Endodermal cell (in vitro differentiated cells): ENCODE measurements at regions not wholly inside any gene's neighbourhood (a gene's known extent, or its start where the extent isn't known, plus 50 kb on each side); places are given as distances from the start of the nearest gene placed in this dataset.

Experiments used
- DNase-seq: peaks from one replicate; pipeline ENCODE4 v3.0.0-alpha.2; 2017
- H3K27ac ChIP-seq: 2 replicates; pipeline ENCODE4 v1.5.1; 2013; ENCODE audit warnings: mild to moderate bottlenecking, low read depth, low read length, moderate library complexity
- H3K27me3 ChIP-seq: 2 replicates; pipeline ENCODE4 v1.6.1; 2013; ENCODE audit warnings: mild to moderate bottlenecking, low read length, moderate library complexity; ENCODE audit not compliant: insufficient read depth, control insufficient read depth, poor library complexity, severe bottlenecking
- H3K36me3 ChIP-seq: 2 replicates; pipeline ENCODE4 v1.7.0; 2013; ENCODE audit warnings: mild to moderate bottlenecking, low read length, moderate library complexity; ENCODE audit not compliant: control insufficient read depth, insufficient read depth
- H3K4me1 ChIP-seq: one replicate; pipeline ENCODE4 v1.7.0; 2013; ENCODE audit warnings: low read length; ENCODE audit not compliant: control insufficient read depth, insufficient read depth
- H3K4me3 ChIP-seq: 2 replicates; pipeline ENCODE4 v1.5.1; 2013; ENCODE audit warnings: mild to moderate bottlenecking, low read length, moderate library complexity
- H3K9ac ChIP-seq: 2 replicates; pipeline ENCODE4 v1.6.1; 2013; ENCODE audit warnings: mild to moderate bottlenecking, low read length, moderate library complexity; ENCODE audit not compliant: poor library complexity, severe bottlenecking; ENCODE audit errors: extremely low read depth
- H3K9me3 ChIP-seq: 2 replicates; pipeline ENCODE4 v1.6.1; 2013; ENCODE audit warnings: mild to moderate bottlenecking, low read length, moderate library complexity; ENCODE audit not compliant: control insufficient read depth
- H3K27ac Mint-ChIP-seq: 2 replicates; pipeline ENCODE4 v1.8.0; 2020; ENCODE audit warnings: mixed read lengths
- H3K27me3 Mint-ChIP-seq: 2 replicates; pipeline ENCODE4 v1.8.0; 2021; ENCODE audit warnings: mild to moderate bottlenecking, mixed read lengths; ENCODE audit not compliant: insufficient read depth
- H3K36me3 Mint-ChIP-seq: 2 replicates; pipeline ENCODE4 v1.8.0; 2020; ENCODE audit warnings: low read depth, mixed read lengths
- H3K4me1 Mint-ChIP-seq: 2 replicates; pipeline ENCODE4 v1.8.0; 2020; ENCODE audit warnings: mixed read lengths
- H3K4me3 Mint-ChIP-seq: 2 replicates; pipeline ENCODE4 v1.8.0; 2020; ENCODE audit warnings: mild to moderate bottlenecking, moderate library complexity, mixed read lengths
- H3K9me3 Mint-ChIP-seq: 2 replicates; pipeline ENCODE4 v1.8.0; 2020; ENCODE audit warnings: mild to moderate bottlenecking, mixed read lengths
- CTCF ChIP-seq: fragments of 200-600 bp; sonication (generic); conservative IDR thresholded peaks from 2 replicates; pipeline ENCODE4 v1.5.0; 2021; ENCODE audit warnings: antibody characterized with exemption, mild to moderate bottlenecking
- WGBS, 2 experiments: methylation state at CpG; one replicate each; pipeline versions ENCODE4 v1.1.5 to v1.1.7; 2013; ENCODE audit warnings: missing lambda C conversion rate in 2 of 2, mixed read lengths in 1 of 2; ENCODE audit not compliant: insufficient coverage in 1 of 2, insufficient read length in 1 of 2; 5-methylcytosine and 5-hydroxymethylcytosine counted together

GRCh38 chr1:112093372-112093694, 103.9 kb upstream of the KCND3 start:
- Histone ChIP-seq H3K36me3 (no peaks in the 10 kb centered on the region), H3K9me3 (no peaks in the 10 kb centered on the region), H3K27me3 (no peaks in the 10 kb centered on the region), H3K27ac (no peak overlapping the region), H3K4me3 (no peak overlapping the region), H3K9ac (no peak overlapping the region), H3K4me1 (no peaks in the 10 kb centered on the region)
- H3K4me3 Mint-ChIP-seq: no peak overlapping the region
- TF ChIP-seq CTCF: no peak
- peaks cover 29% of the 10 kb centered on the region for H3K4me1 Mint-ChIP-seq
- DNase-seq: no peak
- H3K9me3 Mint-ChIP-seq: peaks cover 2% of the 10 kb centered on the region
- no peak overlapping the region for H3K27ac Mint-ChIP-seq
- 33 to 36% methylated on average over 1 of the region's 1 CpG for WGBS, 2 experiments
- H3K36me3 Mint-ChIP-seq: no peaks in the 10 kb centered on the region
- H3K27me3 Mint-ChIP-seq: peaks cover 22% of the 10 kb centered on the region

GRCh38 chr1:112099979-112100378, 110.5 kb upstream of the KCND3 start:
- no peak overlapping the region for H3K9ac ChIP-seq
- no peak overlapping the region for H3K4me3 ChIP-seq
- Mint-ChIP-seq H3K4me3 (no peak overlapping the region), H3K36me3 (no peaks in the 10 kb centered on the region), H3K9me3 (peaks cover 2% of the 10 kb centered on the region), H3K27me3 (peaks cover 7% of the 10 kb centered on the region), H3K4me1 (no peaks in the 10 kb centered on the region), H3K27ac (no peak overlapping the region)
- H3K36me3 ChIP-seq: no peaks in the 10 kb centered on the region
- WGBS, 2 experiments: 83 to 96% methylated on average over 1 to 2 of the region's 2 CpGs
- H3K4me1 ChIP-seq: no peaks in the 10 kb centered on the region
- no peak for TF ChIP-seq CTCF
- DNase-seq: no peak
- no peak overlapping the region for H3K27ac ChIP-seq
- no peaks in the 10 kb centered on the region for H3K27me3 ChIP-seq
- no peaks in the 10 kb centered on the region for H3K9me3 ChIP-seq

GRCh38 chr1:112105557-112105956, 116.1 kb upstream of the KCND3 start:
- Histone ChIP-seq H3K27me3 (no peaks in the 10 kb centered on the region), H3K36me3 (no peaks in the 10 kb centered on the region), H3K4me1 (no peaks in the 10 kb centered on the region), H3K9ac (no peak overlapping the region), H3K27ac (no peak overlapping the region), H3K9me3 (peaks cover 5% of the 10 kb centered on the region), H3K4me3 (no peak overlapping the region)
- Mint-ChIP-seq H3K4me1 (no peaks in the 10 kb centered on the region), H3K9me3 (peaks cover 5% of the 10 kb centered on the region), H3K36me3 (no peaks in the 10 kb centered on the region), H3K4me3 (no peak overlapping the region), H3K27me3 (peaks cover 3% of the 10 kb centered on the region), H3K27ac (no peak overlapping the region)
- TF ChIP-seq CTCF: no peak
- DNase-seq: no peak
- WGBS, 2 experiments: 94 to 100% methylated on average over 1 of the region's 1 CpG
